Naive thymus-derived CD4-positive, alpha-beta T cell (primary cell): ENCODE measurements at regions not wholly inside any gene's neighbourhood (a gene's known extent, or its start where the extent isn't known, plus 50 kb on each side); places are given as distances from the start of the nearest gene placed in this dataset.

Experiments used
- ATAC-seq: fragments of 150-1000 bp; cut with Tn5 transposase; 2 replicates; pipeline ENCODE4 v1.10.0; 2021; ENCODE audit warnings: mild to moderate bottlenecking, moderate library complexity
- CTCF ChIA-PET: fragments of 350-600 bp; sonication (Branson Sonifier 250); formaldehyde crosslinking; loops from one replicate; lab custom pipeline; 2021; ENCODE audit warnings: antibody characterized with exemption; lab: Charles Lee
- POLR2A ChIA-PET: fragments of 350-600 bp; sonication (Branson Sonifier 250); formaldehyde crosslinking; loops from one replicate; lab custom pipeline; 2021; ENCODE audit warnings: antibody characterized with exemption, inconsistent platforms; lab: Charles Lee
- DNase-seq, 9 donors: peaks; one replicate each; pipeline versions ENCODE4 v3.0.0 to v3.0.0-alpha.2; 2020 to 2022; ENCODE audit warnings: mixed read lengths in 1 of 9
- H3K27ac ChIP-seq: one replicate; pipeline ENCODE4 v1.7.0; 2013; ENCODE audit warnings: mild to moderate bottlenecking, low read depth, low read length, moderate library complexity
- H3K27me3 ChIP-seq, 2 donors: one replicate each; pipeline ENCODE4 v1.7.0; 2013; ENCODE audit warnings: low read length in 2 of 2, mild to moderate bottlenecking in 2 of 2, moderate library complexity in 2 of 2; ENCODE audit not compliant: control insufficient read depth in 2 of 2, insufficient read depth in 2 of 2
- H3K36me3 ChIP-seq, 3 experiments: 1 replicate in 2 of 3; 2 replicates in 1 of 3; pipeline ENCODE4 v1.7.0; 2013; ENCODE audit warnings: low read length in 3 of 3, mild to moderate bottlenecking in 3 of 3, moderate library complexity in 1 of 3; ENCODE audit not compliant: insufficient read depth in 3 of 3, control insufficient read depth in 2 of 3
- H3K4me1 ChIP-seq, 2 donors: one replicate each; pipeline ENCODE4 v1.7.0; 2013; ENCODE audit warnings: low read length in 2 of 2, mild to moderate bottlenecking in 2 of 2, moderate library complexity in 1 of 2; ENCODE audit not compliant: control insufficient read depth in 2 of 2, insufficient read depth in 2 of 2
- H3K4me3 ChIP-seq: 2 replicates; pipeline ENCODE4 v1.7.0; 2013; ENCODE audit warnings: mild to moderate bottlenecking, low read length
- H3K9me3 ChIP-seq, 3 experiments: 1 replicate in 2 of 3; 2 replicates in 1 of 3; pipeline ENCODE4 v1.7.0; 2013; ENCODE audit warnings: low read length in 3 of 3; ENCODE audit not compliant: control insufficient read depth in 2 of 3
- H3K27ac Mint-ChIP-seq, 9 donors: one replicate each; pipeline ENCODE4 v1.8.0; 2020 to 2022; ENCODE audit warnings: mixed read lengths in 9 of 9, mild to moderate bottlenecking in 8 of 9, moderate library complexity in 5 of 9, inconsistent platforms in 2 of 9
- H3K27me3 Mint-ChIP-seq, 5 donors: one replicate each; pipeline ENCODE4 v1.8.0; 2021 to 2022; ENCODE audit warnings: mixed read lengths in 5 of 5, mild to moderate bottlenecking in 1 of 5
- H3K36me3 Mint-ChIP-seq, 5 donors: one replicate each; pipeline ENCODE4 v1.8.0; 2020 to 2022; ENCODE audit warnings: mixed read lengths in 5 of 5, mild to moderate bottlenecking in 3 of 5, inconsistent platforms in 1 of 5
- H3K4me1 Mint-ChIP-seq, 7 donors: one replicate each; pipeline ENCODE4 v1.8.0; 2020 to 2022; ENCODE audit warnings: mixed read lengths in 7 of 7, mild to moderate bottlenecking in 3 of 7, inconsistent platforms in 1 of 7
- H3K4me3 Mint-ChIP-seq, 10 donors: one replicate each; pipeline ENCODE4 v1.8.0; 2020 to 2022; ENCODE audit warnings: mild to moderate bottlenecking in 10 of 10, mixed read lengths in 10 of 10, moderate library complexity in 6 of 10, inconsistent platforms in 2 of 10
- H3K9me3 Mint-ChIP-seq, 11 donors: one replicate each; pipeline ENCODE4 v1.8.0; 2020 to 2022; ENCODE audit warnings: mixed read lengths in 11 of 11, mild to moderate bottlenecking in 4 of 11, inconsistent platforms in 1 of 11, moderate library complexity in 1 of 11
- intact Hi-C, 2 donors: fragments of 100-400 bp; cut with micrococcal nuclease; formaldehyde crosslinking; loops; one replicate each; pipeline ENCODE4 v1.15.1; 2023

- ATAC-seq = no peak
- peaks cover 2 to 30% (median 24%) of the 10 kb centered on the region in 5 donors for H3K27me3 Mint-ChIP-seq
- Histone ChIP-seq H3K27me3 (no peaks in the 10 kb centered on the region), H3K4me1 (no peaks in the 10 kb centered on the region), H3K9me3 (no peaks in the 10 kb centered on the region), H3K4me3 (no peak overlapping the region), H3K36me3 (no peaks in the 10 kb centered on the region), H3K27ac (no peak overlapping the region)
- no peaks in the 10 kb centered on the region for H3K36me3 Mint-ChIP-seq
- no peaks in the 10 kb centered on the region for H3K9me3 Mint-ChIP-seq
- ChIA-PET POLR2A (no interaction called here), CTCF (no interaction called here)
- H3K4me3 Mint-ChIP-seq = no peak overlapping the region
- no peaks in the 10 kb centered on the region for H3K4me1 Mint-ChIP-seq
- no peak overlapping the region for H3K27ac Mint-ChIP-seq
- intact Hi-C loops = no loop called here
- DNase-seq = no peak
These were observed 179.1 kb downstream of the BLID start for GRCh38 chr11:121936781-121937447.

GRCh38 chr11:121936370-121936769, 179.6 kb downstream of the BLID start:
- intact Hi-C loops = no loop called here
- H3K27ac ChIP-seq = no peak overlapping the region
- H3K36me3 Mint-ChIP-seq = no peaks in the 10 kb centered on the region
- peaks cover 3 to 31% (median 29%) of the 10 kb centered on the region in 5 donors for H3K27me3 Mint-ChIP-seq
- H3K36me3 ChIP-seq = no peaks in the 10 kb centered on the region
- no peak overlapping the region for H3K27ac Mint-ChIP-seq
- ATAC-seq = no peak
- ChIA-PET POLR2A (no interaction called here), CTCF (no interaction called here)
- H3K4me1 Mint-ChIP-seq = no peaks in the 10 kb centered on the region
- no peak for DNase-seq
- no peaks in the 10 kb centered on the region for H3K9me3 ChIP-seq
- no peaks in the 10 kb centered on the region for H3K9me3 Mint-ChIP-seq
- no peaks in the 10 kb centered on the region for H3K4me1 ChIP-seq
- H3K27me3 ChIP-seq = no peaks in the 10 kb centered on the region
- no peak overlapping the region for H3K4me3 ChIP-seq
- H3K4me3 Mint-ChIP-seq = no peak overlapping the region

- H3K4me3 Mint-ChIP-seq = no peak overlapping the region
- H3K4me1 Mint-ChIP-seq = no peaks in the 10 kb centered on the region
- no peaks in the 10 kb centered on the region for H3K4me1 ChIP-seq
- H3K9me3 ChIP-seq = no peaks in the 10 kb centered on the region
- ATAC-seq (no peak), DNase-seq (no peak)
- no peak overlapping the region for H3K27ac ChIP-seq
- H3K4me3 ChIP-seq = no peak overlapping the region
- H3K36me3 ChIP-seq = no peaks in the 10 kb centered on the region
- H3K27me3 ChIP-seq = peaks cover 0 to 4% of the 10 kb centered on the region in 2 donors
- no peaks in the 10 kb centered on the region for H3K36me3 Mint-ChIP-seq
- POLR2A ChIA-PET = no interaction called here
- intact Hi-C loops = no loop called here
- no peaks in the 10 kb centered on the region for H3K9me3 Mint-ChIP-seq
- H3K27me3 Mint-ChIP-seq = peaks cover 3 to 29% (median 25%) of the 10 kb centered on the region in 5 donors
- no peak overlapping the region for H3K27ac Mint-ChIP-seq
- CTCF ChIA-PET = no interaction called here
These were observed 182.3 kb downstream of the BLID start for GRCh38 chr11:121933694-121934093.

DNA sequence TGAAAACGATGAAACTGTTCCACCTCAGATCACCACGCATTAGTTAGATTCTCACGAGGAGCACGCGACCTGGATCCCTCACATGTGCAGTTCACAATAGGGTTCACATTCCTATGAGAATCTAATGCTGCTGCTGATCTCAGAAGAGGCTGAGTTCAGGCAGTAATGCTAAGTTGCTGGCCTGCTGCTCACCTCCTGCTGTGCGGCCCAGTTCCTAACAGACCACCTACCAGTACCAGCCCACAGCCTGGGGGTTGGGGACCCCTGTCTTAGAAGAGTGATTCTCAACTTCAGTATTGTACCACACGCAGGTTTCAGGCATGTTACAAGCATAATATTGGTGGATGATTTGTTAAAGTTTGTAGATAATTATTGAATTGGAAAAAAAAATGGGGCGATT, 182.7 kb downstream of the BLID start:
- no peak overlapping the region for H3K4me3 ChIP-seq
- no peaks in the 10 kb centered on the region for H3K9me3 Mint-ChIP-seq
- peaks cover 0 to 4% of the 10 kb centered on the region in 2 donors for H3K27me3 ChIP-seq
- no peaks in the 10 kb centered on the region for H3K4me1 Mint-ChIP-seq
- no peaks in the 10 kb centered on the region for H3K4me1 ChIP-seq
- H3K27ac Mint-ChIP-seq = no peak overlapping the region
- POLR2A ChIA-PET = no interaction called here
- CTCF ChIA-PET = no interaction called here
- no peak for DNase-seq
- peaks cover 3 to 29% (median 23%) of the 10 kb centered on the region in 5 donors for H3K27me3 Mint-ChIP-seq
- H3K27ac ChIP-seq = no peak overlapping the region
- no peak overlapping the region for H3K4me3 Mint-ChIP-seq
- no peaks in the 10 kb centered on the region for H3K9me3 ChIP-seq
- ATAC-seq = no peak
- no peaks in the 10 kb centered on the region for H3K36me3 ChIP-seq
- intact Hi-C loops = no loop called here
- no peaks in the 10 kb centered on the region for H3K36me3 Mint-ChIP-seq

GRCh38 chr11:121932646-121933185, 183.3 kb downstream of the BLID start:
- H3K27me3 Mint-ChIP-seq = peaks cover 3 to 26% (median 23%) of the 10 kb centered on the region in 5 donors
- Histone ChIP-seq H3K4me1 (no peaks in the 10 kb centered on the region), H3K9me3 (no peaks in the 10 kb centered on the region), H3K27me3 (peaks cover 0 to 4% of the 10 kb centered on the region in 2 donors), H3K27ac (no peak overlapping the region), H3K4me3 (no peak overlapping the region), H3K36me3 (no peaks in the 10 kb centered on the region)
- no peaks in the 10 kb centered on the region for H3K4me1 Mint-ChIP-seq
- ChIA-PET POLR2A (no interaction called here), CTCF (no interaction called here)
- no peaks in the 10 kb centered on the region for H3K9me3 Mint-ChIP-seq
- H3K36me3 Mint-ChIP-seq = no peaks in the 10 kb centered on the region
- H3K4me3 Mint-ChIP-seq = no peak overlapping the region
- intact Hi-C loops = no loop called here
- no peak overlapping the region for H3K27ac Mint-ChIP-seq
- DNase-seq = no peak
- no peak for ATAC-seq

DNA sequence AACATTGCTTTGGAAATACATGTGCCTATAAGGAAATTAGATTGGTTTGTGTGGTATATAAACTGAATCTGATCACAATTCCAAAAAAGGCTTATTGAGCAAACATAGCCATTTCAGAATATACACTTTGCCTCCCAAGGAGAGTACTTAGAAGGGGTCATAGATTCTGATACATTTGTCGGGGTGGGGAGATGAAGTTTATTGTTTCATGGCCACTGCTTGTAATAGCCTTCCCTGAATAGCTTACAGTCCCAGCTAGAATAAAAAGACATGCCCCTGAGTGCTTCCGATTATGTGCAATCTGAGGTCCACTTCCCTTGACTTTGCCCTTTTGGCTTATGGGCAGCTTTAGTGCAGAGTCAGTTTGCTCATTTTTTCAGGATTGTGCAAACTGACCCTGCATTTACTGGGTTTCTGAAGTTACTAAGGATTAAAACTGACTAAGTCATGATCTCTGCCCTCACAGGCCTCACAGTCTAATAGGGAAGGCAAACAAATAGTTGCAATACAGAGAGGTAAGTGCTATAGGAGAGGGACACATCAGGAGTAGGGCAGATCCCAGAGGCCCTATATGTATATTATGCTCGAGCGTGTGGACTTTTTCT, 184.2 kb downstream of the BLID start:
- H3K27me3 Mint-ChIP-seq = peaks cover 3 to 34% (median 31%) of the 10 kb centered on the region in 5 donors
- no peaks in the 10 kb centered on the region for H3K4me1 Mint-ChIP-seq
- Histone ChIP-seq H3K4me3 (no peak overlapping the region), H3K27me3 (peaks cover 0 to 4% of the 10 kb centered on the region in 2 donors), H3K27ac (no peak overlapping the region), H3K9me3 (no peaks in the 10 kb centered on the region), H3K36me3 (no peaks in the 10 kb centered on the region), H3K4me1 (no peaks in the 10 kb centered on the region)
- no peak for ATAC-seq
- no peak overlapping the region for H3K4me3 Mint-ChIP-seq
- peaks cover 0 to 1% (median 0%) of the 10 kb centered on the region in 11 donors for H3K9me3 Mint-ChIP-seq
- POLR2A ChIA-PET = no interaction called here
- H3K36me3 Mint-ChIP-seq = peaks cover 0 to 3% (median 0%) of the 10 kb centered on the region in 5 donors
- intact Hi-C loops = no loop called here
- H3K27ac Mint-ChIP-seq = no peak overlapping the region
- no peak for DNase-seq
- CTCF ChIA-PET = no interaction called here

GRCh38 chr11:121931121-121931520, 184.9 kb downstream of the BLID start:
- H3K4me1 Mint-ChIP-seq = no peaks in the 10 kb centered on the region

More at GRCh38 chr11:121931121-121931520, 184.9 kb downstream of the BLID start:
- Histone ChIP-seq H3K4me1 (no peaks in the 10 kb centered on the region), H3K27ac (no peak overlapping the region), H3K36me3 (no peaks in the 10 kb centered on the region), H3K4me3 (no peak overlapping the region), H3K9me3 (no peaks in the 10 kb centered on the region), H3K27me3 (peaks cover 0 to 4% of the 10 kb centered on the region in 2 donors)
- peaks cover 0 to 1% (median 0%) of the 10 kb centered on the region in 11 donors for H3K9me3 Mint-ChIP-seq
- peaks cover 3 to 41% (median 38%) of the 10 kb centered on the region in 5 donors for H3K27me3 Mint-ChIP-seq
- no peak overlapping the region for H3K4me3 Mint-ChIP-seq
- ChIA-PET CTCF (no interaction called here), POLR2A (no interaction called here)
- ATAC-seq (no peak), DNase-seq (no peak)
- intact Hi-C loops = no loop called here
- H3K27ac Mint-ChIP-seq = no peak overlapping the region
- peaks cover 0 to 3% (median 0%) of the 10 kb centered on the region in 5 donors for H3K36me3 Mint-ChIP-seq
